ENCODE measurements at regions not wholly inside any gene's neighbourhood (a gene's known extent, or its start where the extent isn't known, plus 50 kb on each side); places are given as distances from the start of the nearest gene placed in this dataset.

DNA sequence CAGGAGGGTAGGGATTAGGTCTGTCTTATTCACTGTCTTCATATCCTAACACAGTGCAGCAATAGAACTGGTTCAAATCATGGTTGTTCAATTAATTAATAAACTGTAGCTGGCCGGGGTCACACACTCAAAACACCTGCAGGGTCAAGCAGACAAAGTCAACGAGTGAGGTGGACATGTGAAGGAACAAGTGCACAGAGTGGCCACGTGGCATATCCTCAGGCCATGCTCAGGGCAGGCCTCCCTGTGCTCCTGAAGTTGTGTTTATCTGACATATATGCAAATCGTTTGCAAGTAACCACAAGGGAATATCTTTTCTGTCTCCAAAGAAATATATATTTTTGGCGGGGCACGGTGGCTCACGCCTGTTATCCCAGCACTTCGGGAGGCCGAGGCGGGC, 98.5 kb upstream of the ZMIZ1 start:
- TF ChIP-seq, protein P1, sequence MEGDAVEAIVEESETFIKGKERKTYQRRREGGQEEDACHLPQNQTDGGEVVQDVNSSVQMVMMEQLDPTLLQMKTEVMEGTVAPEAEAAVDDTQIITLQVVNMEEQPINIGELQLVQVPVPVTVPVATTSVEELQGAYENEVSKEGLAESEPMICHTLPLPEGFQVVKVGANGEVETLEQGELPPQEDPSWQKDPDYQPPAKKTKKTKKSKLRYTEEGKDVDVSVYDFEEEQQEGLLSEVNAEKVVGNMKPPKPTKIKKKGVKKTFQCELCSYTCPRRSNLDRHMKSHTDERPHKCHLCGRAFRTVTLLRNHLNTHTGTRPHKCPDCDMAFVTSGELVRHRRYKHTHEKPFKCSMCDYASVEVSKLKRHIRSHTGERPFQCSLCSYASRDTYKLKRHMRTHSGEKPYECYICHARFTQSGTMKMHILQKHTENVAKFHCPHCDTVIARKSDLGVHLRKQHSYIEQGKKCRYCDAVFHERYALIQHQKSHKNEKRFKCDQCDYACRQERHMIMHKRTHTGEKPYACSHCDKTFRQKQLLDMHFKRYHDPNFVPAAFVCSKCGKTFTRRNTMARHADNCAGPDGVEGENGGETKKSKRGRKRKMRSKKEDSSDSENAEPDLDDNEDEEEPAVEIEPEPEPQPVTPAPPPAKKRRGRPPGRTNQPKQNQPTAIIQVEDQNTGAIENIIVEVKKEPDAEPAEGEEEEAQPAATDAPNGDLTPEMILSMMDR (conservative IDR thresholded peaks at IDR 0.05 in 1 of 2, IDR thresholded peaks at IDR 0.05 in 1 of 2; ENCODE audit: low read depth in 1 of 2, low read length in 2 of 2), result no peak
- no peak for TF ChIP-seq EZH2 (IDR thresholded peaks at IDR 0.05; ENCODE audit: low read length, missing control alignments)
